ENCODE measurements at regions not wholly inside any gene's neighbourhood (a gene's known extent, or its start where the extent isn't known, plus 50 kb on each side); places are given as distances from the start of the nearest gene placed in this dataset.

DNA sequence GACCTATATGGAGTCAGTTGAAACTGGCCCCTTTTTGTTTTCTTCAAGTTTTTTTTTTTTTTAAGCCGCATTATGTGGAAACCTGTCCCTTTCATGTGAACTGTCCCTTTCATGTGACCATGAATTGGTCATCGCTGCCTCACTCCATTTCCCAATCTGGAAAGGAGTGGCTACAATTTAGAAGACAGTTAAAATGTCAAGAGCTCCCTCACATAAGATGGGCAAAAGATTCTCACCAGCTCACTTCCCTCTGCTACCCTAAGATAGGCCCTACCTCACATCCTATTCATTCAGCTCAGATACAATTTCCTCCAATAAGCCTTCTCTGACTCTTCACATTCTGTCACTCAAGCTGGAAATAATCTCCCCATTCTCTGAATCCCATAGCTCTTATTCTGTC lies 111.3 kb upstream of the BCL6 start:
- CTCF ChIA-PET: no interaction called here

DNA sequence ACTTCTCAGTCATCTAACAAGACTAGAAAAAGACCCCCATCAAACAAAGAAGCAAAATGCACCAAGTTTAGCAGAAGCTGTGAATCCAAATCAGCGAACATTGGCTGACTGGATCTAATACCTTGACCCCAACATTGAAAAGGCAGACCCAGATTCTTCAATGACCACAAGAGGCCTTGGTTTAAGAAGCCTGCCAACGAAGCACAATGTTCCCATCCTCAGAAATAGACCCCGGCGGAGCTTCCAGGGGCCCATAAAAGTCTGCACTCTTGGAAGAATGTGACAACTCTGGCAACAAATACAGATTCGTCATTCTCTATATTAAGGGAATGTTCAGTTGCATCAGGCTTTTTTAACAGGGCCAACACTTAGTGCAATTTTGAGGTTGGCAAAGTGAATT lies 112.8 kb upstream of the BCL6 start:
- ChIA-PET POLR2A (no interaction called here), CTCF (interaction anchor here (0.6 kb wide), 1 partner anchor 14 kb away, joined by 3 read pairs; no protein-coding TSS in a partner anchor)
- Histone ChIP-seq H3K4me1 (ENCODE audit: control insufficient read depth, insufficient read depth, low read length) (no peaks in the 10 kb centered on the region), H3K9me3 (ENCODE audit: control insufficient read depth, insufficient read depth, low read depth, low read length) (no peaks in the 10 kb centered on the region), H3K4me3 (ENCODE audit: low read depth, low read length) (no peak overlapping the region), H3K36me3 (ENCODE audit: control insufficient read depth in 2 of 2, insufficient read depth in 1 of 2, low read length in 2 of 2) (no peaks in the 10 kb centered on the region), H3K27ac (ENCODE audit: extremely low read depth, low read depth, low read length) (no peak overlapping the region)
- TF ChIP-seq ZNF791 (tag by site-specific recombination; IDR thresholded peaks at IDR 0.05) (no peak), ZNF501 (tag by site-specific recombination; IDR thresholded peaks at IDR 0.05) (no peak), ZNF416 (tag by site-specific recombination; IDR thresholded peaks at IDR 0.05) (no peak), ZBTB21 (tag by site-specific recombination; IDR thresholded peaks at IDR 0.05) (no peak), GFI1B (tag by site-specific recombination; IDR thresholded peaks at IDR 0.05) (no peak), ZEB2 (tag by site-specific recombination; IDR thresholded peaks at IDR 0.05) (no peak), ZNF174 (tag by site-specific recombination; IDR thresholded peaks at IDR 0.05) (no peak), ZNF785 (tag by site-specific recombination; IDR thresholded peaks at IDR 0.05) (no peak), ZNF571 (tag by site-specific recombination; IDR thresholded peaks at IDR 0.05) (no peak), GLI2 (tag by site-specific recombination; IDR thresholded peaks at IDR 0.05; ENCODE audit: borderline replicate concordance, low read depth) (no peak), ZBTB48 (tag by site-specific recombination; IDR thresholded peaks at IDR 0.05) (no peak), ZNF335 (tag by site-specific recombination; conservative IDR thresholded peaks at IDR 0.05) (no peak), ZNF169 (tag by site-specific recombination; IDR thresholded peaks at IDR 0.05) (no peak), ZNF433 (tag by site-specific recombination; IDR thresholded peaks at IDR 0.05; ENCODE audit: low read depth) (no peak)
- TF ChIP-seq, protein P1, sequence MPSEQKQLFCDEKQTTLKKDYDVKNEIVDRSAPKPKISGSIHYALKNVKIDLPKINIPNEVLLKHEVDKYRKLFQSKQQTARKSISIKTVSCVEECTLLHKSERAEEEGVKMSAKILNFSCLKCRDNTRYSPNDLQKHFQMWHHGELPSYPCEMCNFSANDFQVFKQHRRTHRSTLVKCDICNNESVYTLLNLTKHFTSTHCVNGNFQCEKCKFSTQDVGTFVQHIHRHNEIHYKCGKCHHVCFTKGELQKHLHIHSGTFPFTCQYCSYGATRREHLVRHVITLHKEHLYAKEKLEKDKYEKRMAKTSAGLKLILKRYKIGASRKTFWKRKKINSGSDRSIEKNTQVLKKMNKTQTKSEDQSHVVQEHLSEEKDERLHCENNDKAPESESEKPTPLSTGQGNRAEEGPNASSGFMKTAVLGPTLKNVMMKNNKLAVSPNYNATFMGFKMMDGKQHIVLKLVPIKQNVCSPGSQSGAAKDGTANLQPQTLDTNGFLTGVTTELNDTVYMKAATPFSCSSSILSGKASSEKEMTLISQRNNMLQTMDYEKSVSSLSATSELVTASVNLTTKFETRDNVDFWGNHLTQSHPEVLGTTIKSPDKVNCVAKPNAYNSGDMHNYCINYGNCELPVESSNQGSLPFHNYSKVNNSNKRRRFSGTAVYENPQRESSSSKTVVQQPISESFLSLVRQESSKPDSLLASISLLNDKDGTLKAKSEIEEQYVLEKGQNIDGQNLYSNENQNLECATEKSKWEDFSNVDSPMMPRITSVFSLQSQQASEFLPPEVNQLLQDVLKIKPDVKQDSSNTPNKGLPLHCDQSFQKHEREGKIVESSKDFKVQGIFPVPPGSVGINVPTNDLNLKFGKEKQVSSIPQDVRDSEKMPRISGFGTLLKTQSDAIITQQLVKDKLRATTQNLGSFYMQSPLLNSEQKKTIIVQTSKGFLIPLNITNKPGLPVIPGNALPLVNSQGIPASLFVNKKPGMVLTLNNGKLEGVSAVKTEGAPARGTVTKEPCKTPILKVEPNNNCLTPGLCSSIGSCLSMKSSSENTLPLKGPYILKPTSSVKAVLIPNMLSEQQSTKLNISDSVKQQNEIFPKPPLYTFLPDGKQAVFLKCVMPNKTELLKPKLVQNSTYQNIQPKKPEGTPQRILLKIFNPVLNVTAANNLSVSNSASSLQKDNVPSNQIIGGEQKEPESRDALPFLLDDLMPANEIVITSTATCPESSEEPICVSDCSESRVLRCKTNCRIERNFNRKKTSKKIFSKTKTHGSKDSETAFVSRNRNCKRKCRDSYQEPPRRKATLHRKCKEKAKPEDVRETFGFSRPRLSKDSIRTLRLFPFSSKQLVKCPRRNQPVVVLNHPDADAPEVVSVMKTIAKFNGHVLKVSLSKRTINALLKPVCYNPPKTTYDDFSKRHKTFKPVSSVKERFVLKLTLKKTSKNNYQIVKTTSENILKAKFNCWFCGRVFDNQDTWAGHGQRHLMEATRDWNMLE (tag by site-specific recombination; conservative IDR thresholded peaks at IDR 0.05; ENCODE audit: low read depth): no peak
- TF ChIP-seq, protein P2, sequence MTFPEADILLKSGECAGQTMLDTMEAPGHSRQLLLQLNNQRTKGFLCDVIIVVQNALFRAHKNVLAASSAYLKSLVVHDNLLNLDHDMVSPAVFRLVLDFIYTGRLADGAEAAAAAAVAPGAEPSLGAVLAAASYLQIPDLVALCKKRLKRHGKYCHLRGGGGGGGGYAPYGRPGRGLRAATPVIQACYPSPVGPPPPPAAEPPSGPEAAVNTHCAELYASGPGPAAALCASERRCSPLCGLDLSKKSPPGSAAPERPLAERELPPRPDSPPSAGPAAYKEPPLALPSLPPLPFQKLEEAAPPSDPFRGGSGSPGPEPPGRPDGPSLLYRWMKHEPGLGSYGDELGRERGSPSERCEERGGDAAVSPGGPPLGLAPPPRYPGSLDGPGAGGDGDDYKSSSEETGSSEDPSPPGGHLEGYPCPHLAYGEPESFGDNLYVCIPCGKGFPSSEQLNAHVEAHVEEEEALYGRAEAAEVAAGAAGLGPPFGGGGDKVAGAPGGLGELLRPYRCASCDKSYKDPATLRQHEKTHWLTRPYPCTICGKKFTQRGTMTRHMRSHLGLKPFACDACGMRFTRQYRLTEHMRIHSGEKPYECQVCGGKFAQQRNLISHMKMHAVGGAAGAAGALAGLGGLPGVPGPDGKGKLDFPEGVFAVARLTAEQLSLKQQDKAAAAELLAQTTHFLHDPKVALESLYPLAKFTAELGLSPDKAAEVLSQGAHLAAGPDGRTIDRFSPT (tag by site-specific recombination; IDR thresholded peaks at IDR 0.05): no peak
- TF ChIP-seq, protein P3, sequence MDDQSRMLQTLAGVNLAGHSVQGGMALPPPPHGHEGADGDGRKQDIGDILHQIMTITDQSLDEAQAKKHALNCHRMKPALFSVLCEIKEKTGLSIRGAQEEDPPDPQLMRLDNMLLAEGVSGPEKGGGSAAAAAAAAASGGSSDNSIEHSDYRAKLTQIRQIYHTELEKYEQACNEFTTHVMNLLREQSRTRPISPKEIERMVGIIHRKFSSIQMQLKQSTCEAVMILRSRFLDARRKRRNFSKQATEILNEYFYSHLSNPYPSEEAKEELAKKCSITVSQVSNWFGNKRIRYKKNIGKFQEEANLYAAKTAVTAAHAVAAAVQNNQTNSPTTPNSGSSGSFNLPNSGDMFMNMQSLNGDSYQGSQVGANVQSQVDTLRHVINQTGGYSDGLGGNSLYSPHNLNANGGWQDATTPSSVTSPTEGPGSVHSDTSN (CRISPR knock-in tag; IDR thresholded peaks at IDR 0.05): no peak

More for the DNA sequence above, 111.3 kb upstream of the BCL6 start:
- Histone ChIP-seq H3K9me3 (ENCODE audit: control insufficient read depth, insufficient read depth, low read depth, low read length) (no peaks in the 10 kb centered on the region), H3K4me1 (ENCODE audit: control insufficient read depth, insufficient read depth, low read length) (no peaks in the 10 kb centered on the region), H3K36me3 (ENCODE audit: control insufficient read depth in 2 of 2, insufficient read depth in 1 of 2, low read length in 2 of 2) (no peaks in the 10 kb centered on the region), H3K27ac (ENCODE audit: extremely low read depth, low read depth, low read length) (no peak overlapping the region), H3K4me3 (ENCODE audit: low read depth, low read length) (no peak overlapping the region)
- TF ChIP-seq, protein P4, sequence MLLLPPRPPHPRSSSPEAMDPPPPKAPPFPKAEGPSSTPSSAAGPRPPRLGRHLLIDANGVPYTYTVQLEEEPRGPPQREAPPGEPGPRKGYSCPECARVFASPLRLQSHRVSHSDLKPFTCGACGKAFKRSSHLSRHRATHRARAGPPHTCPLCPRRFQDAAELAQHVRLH (tag by site-specific recombination; IDR thresholded peaks at IDR 0.05): no peak
- POLR2A ChIA-PET: no interaction called here

All from HEK293 (cell line).